Ecto neural progenitor cell (in vitro differentiated cells): ENCODE measurements at regions not wholly inside any gene's neighbourhood (a gene's known extent, or its start where the extent isn't known, plus 50 kb on each side); places are given as distances from the start of the nearest gene placed in this dataset.
"Not testable (repeated sequence)": the region's sequence is repeated elsewhere in the genome, so short reads cannot be mapped to it uniquely, and the experiment has no call there.

Experiments used
- DNase-seq: peaks from one replicate; pipeline ENCODE4 v3.0.0-alpha.2; 2018; ENCODE audit warnings: low spot score

DNA sequence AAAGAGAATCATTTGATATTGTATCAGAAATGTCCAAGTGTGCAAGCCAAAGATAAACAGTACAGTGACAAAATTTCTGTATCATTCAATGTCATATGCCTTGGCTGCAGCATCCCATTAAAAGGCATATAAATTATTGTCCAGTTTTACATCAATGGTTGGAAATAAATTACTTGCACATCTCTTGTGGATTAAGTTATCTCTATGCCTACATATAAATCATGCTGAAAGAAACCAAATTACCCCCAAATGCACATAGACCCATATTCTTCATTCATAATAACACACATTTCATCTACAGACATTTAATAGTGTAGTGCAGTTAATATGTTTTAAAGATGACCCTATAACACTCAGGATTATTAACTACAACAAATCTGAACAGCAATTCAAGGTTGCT lies 1415.7 kb upstream of the PCDH9 start:
- no peak for DNase-seq

DNA sequence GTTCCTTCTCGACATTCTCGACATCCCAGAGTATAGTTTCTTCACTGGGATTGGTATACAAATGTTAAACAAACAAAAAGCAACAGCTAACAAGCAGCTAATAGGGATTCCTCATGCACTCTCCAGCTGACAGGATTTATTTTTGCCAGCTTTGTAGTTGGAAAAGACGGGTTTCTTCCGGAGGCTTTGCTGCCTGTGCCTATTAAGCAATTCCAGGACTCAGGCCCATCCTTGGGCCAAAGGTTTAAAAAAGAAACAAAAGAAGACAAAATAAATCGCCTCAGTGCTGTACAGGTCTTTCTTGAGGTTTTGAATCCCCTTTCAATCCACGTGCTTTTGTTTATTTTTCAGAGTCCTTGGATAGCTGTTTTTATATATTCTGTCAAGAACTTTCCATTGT lies 1414.5 kb upstream of the PCDH9 start:
- DNase-seq, result no peak

DNA sequence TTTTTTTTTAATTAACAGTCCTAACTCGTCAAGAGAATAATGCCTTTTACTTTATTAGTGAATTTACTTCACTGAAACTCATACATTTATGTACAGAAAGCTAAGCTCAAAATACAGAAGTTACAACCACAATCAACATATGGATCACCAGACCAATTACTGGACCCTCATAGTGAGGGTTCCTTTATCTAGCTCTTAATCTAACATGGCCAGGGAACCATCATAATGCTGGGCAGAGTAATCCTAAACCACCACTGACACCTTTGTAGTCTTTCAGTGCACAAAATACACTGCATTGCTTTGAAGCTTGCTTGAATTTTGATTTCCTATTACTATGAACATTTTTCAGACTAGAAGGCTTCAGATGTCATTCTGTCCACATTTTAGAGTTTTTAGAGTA lies 1406.6 kb upstream of the PCDH9 start:
- no peak for DNase-seq

DNA sequence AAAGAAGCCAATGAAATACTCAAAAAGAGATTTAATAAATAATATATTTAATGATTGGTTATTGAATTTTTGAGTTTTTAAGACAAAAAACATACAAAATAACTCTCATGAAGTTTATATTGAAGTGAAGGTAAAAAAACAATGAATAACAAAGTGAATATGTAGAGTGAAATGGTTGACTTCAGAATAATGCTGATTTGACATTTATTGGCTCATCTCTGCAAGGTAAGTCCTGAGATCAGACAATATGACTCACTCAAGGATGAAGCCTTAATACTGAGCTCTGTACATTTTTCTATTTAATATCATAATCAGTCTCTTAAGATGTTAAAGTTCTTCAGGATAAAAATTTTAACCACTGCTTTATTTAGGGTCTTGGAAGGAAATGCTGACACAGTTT lies 1398.9 kb upstream of the PCDH9 start:
- no peak for DNase-seq

DNA sequence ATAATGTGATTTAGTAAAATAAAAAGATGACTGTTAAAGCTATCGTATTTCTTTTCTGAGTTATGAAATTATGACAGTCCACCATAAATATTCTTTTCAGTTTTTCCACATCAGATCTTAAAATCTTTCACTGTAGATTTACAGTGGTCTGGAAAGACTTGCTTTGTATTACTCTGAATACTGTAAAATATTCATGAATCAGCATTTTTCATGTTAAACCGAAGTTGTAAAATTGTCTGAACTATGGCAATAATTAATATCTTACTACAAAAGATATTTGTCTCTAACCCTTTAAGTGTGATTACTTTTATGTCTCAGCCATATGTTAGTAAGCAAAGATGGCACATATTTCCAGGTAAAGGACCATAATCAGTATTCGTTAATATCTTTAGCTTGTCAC lies 1397.2 kb upstream of the PCDH9 start:
- no peak for DNase-seq

DNA sequence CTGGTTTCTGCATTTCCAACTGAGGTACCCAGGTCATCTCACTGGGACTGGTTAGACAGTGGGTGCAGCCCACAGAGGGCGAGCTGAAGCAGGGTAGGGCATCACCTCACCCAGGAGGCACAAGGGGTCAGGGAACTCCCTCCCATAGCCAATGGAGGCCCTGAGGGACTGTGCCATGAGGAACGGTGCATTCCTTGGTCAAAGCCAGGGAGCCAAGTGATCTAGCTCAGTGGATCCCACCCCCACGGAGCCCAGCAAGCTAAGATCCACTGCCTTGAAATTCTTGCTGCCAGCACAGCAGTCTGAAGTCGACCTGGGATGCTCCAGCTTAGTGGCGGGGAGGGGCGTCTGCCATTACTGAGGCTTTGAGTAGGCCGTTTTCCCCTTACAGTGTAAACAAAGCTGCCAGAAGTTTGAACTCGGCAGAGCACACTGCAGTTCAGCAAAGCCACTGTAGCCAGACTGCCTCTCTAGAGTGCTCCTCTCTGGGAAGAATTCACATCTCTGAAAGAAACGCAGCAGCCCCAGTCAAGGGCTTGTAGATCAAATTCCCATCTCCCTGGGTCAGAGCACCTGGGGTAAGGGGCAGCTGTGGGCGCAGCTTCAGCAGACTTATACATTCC lies 1386.6 kb upstream of the PCDH9 start:
- DNase-seq, result no peak

DNA sequence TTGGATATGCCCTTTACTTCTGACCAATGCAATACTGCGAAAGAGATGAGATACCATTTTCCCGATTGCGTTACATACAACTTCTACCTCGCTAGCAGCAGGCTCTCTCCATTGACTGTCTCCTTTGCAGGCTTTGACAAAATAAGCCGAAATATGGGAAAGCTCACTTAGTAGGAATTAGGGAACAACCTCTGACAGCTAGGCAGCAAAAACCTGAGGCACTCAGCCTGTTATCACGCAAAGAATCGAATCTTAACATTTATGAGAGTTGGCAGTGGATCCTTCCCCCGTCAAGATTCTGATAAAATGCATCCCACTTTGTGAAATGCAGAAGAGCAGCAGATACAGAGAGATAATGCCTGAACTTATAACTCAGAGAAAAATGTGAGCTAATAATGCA lies 1379.5 kb upstream of the PCDH9 start:
- no peak for DNase-seq

DNA sequence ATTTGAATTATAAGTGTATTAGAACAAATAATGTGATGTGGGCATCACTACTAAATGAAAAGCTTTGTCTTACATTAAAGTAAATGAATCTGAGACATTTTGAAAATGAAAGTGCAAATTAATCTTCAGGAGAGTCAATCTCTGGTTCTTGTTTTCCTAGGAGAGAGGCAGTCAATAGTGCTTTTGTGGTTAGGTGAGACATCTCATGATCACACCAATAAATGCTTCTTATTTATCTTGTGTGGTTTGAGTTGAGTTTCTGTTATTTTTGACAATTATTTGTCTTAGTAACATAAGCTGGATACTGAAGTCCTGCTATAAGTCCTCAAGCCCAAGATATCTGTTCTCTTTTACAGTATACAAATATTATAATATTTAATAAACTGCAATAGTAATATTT lies 1378.0 kb upstream of the PCDH9 start:
- no peak for DNase-seq

DNA sequence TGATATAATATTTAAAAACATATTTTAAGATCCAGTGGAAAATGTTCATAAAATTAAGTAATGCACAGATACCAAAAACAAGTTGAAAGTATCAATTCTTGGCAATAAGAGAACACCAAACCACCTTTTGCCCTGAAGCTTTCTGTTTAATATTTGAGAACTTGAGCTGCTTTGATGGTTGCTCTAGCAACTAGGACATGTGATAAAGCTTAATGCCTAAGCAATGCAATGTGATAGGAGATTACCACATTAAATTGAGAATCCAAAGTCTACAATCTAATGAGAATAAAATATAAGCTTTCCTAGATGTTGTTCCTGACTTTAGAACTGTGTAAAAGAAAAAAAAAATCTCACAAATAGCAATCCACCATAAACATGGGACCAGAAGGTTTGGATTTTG lies 1367.5 kb upstream of the PCDH9 start:
- DNase-seq, result no peak

DNA sequence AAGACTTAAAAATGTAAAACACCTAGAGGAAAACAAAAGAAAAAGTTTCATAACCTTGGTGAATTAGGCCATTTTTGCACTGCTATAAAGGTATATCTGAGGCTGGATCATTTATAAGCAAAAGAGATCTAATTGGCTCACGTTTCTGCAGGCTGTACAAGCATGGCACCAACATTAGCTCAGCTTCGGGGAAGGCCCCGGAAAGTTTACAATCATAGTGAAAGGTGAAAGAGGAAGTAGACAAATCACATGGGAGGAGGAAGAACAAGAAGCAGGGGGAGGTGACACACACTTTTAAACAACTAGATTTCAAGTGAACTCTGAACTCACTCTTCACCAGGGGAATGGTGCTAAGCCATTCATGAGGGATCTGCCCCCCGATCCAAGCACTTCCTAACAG lies 1358.5 kb upstream of the PCDH9 start:
- DNase-seq, result no peak

DNA sequence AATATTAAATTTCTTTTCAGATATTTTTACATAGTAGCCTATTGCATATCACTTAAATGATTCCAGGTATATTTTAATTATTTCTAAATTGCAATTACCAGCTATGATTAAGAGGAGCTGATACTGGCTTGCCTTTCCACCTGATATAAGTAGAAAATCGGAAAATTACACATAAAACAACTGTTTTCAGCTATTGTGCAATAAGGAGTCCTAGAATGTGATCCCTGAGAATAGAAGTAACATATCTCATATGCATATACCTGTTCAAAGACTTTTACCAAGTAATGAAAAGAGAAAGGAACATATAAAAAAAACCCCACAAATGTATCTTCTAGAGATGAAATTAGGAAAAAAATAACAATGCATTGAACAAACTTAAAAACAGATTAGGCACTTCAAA lies 1354.6 kb upstream of the PCDH9 start:
- no peak for DNase-seq

DNA sequence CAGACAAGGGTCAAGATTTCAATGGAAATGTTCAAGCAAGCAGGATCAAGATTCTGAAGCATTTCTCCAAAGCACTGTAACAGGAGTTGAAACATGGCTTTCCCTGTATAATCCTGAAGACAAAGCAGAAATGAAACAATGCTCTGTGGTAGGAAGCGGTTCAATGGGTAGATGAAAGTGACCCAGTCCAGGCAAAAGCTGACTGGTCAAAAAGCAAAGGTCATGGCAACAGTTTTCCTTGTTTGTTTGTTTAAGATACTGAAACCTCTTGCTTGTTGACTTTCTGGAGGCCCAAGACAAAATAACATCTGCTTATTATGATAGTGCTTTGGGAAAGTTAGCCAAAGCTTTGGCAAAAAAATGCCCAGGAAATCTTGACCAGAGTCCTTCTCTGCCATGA lies 1343.9 kb upstream of the PCDH9 start:
- no peak for DNase-seq

DNA sequence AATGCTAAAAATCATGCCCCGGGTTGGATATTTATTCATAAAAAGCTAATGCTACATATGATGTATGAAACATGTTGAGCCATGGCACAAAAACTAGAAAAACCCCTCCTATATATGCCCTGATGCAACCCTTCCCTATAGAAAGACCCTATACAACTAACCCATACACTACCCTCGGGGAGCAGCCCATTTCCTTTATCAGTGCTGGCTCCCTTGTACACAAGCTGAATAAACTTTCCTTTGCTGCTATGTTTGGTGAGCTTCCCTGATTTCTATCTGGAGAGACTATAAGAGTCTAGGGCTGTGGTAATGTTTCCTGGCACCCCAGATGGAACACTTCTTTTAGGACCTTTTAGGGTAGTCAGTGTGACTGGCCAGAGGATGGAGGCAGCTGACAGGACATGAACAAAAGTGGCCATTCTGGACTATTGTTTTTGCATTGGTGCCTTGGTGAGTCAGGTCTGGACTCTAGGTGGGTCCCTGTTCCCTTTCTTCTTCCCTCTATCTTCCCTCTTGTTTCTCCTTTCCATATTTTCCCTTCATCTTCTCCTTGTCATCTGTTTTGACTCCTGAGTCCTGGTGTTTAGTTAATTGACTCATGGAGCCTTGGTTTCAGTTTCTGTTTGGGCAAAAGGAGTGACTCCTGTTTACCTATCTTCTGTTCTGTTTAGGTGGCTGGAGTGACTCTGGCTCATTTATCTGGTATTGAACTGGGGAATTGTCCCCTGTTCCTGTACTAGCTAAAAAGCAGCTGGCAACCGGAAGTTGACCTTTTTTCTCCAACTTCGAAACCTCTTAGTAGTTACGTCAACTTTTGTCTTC lies 1321.8 kb upstream of the PCDH9 start:
- DNase-seq, result no peak

DNA sequence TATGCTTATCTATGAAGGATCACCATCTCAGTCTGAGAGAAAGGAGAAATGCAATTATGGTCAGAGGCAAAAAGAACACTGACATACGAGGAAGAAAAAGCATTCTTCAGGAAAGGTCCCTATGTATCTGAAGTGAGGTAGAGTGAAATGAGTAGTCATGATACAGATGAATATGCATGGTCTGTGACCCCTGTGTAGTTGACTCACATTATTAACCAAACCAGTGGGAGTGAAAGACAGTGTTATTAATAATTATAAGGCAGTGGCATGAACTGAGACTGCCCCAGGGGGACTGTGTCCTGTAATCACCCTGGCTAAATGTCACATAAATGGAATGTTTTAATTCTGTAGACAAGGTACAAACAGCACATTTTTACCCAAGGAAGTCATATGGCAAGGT lies 1320.2 kb upstream of the PCDH9 start:
- DNase-seq, result no peak

DNA sequence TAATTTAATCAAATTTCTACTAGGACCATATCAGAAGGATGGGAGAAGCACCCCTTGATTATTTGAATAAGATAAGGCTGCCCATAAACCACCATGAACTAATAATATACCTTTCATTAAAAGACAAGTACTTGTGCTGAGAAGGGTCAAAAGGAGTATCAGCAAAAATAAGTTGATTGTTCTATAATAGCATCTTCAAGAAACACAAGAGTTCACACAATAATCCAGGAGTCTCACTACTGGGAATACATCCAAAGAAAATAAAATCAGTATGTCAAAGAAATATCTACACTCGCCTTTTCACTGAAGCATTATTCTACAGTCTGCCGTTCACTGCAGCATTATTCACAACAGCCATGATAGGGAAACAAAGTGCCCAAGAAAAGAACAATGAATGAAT lies 1310.1 kb upstream of the PCDH9 start:
- DNase-seq, result no peak

DNA sequence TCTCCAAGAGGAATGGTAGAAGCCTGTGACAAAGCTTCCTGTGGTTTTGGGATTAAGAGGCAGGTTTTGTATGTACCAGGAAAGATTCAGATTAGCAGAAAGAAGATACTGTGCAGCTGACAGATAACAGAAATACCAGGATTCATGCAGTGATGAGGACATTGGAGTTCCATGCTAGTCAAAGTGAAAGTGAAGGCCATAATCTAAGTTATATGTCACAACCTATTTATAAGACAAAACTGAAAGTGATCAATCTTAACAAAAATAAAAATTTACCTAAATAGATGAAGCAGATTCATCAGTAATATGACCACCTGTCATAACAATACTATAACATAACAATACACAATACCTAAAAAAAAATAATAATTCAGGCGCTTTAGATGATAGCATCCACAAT lies 1305.2 kb upstream of the PCDH9 start:
- DNase-seq, result no peak

DNA sequence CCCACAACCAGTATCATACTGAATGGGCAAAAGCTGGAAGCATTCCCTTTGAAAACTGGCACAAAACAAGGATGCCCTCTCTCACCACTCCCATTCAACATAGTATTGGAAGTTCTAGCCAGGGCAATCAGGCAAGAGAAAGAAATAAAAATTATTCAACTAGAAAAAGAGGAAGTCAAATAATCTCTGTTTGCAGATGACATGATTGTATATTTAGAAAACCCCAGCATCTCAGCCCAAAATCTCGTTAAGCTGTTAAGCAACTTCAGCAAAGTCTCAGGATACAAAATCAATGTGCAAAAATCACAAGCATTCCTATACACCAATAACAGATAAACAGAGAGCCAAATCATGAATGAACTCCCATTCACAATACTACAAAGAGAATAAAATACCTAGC lies 1297.0 kb upstream of the PCDH9 start:
- DNase-seq, result not testable (repeated sequence)

DNA sequence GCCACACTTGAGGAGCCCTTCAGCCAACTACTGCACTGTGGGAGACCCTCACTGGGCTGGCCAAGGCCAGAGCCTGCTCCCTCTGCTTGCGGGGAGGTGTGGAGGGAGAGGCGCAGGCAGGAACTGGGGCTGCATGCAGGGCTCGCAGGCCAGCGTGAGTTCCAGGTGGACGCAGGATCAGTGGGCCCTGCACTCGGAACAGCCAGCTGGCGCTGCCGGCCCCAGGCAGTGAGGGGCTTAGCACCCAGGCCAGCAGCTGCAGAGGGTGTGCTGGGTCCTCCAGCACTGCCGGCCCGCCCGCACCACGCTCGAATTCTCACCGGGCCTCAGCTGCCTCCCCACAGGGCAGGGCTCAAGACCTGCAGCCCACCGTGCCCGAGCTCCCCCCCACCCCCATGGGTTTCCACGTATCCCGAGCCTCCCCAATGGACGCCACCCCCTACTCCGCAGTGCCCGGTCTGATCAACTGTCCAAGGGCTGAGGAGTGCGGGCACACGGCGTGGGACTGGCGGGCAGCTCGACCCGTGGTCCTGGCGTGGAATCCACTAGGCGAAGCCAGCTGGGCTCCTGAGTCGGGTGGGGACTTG lies 1293.8 kb upstream of the PCDH9 start:
- DNase-seq, result no peak

DNA sequence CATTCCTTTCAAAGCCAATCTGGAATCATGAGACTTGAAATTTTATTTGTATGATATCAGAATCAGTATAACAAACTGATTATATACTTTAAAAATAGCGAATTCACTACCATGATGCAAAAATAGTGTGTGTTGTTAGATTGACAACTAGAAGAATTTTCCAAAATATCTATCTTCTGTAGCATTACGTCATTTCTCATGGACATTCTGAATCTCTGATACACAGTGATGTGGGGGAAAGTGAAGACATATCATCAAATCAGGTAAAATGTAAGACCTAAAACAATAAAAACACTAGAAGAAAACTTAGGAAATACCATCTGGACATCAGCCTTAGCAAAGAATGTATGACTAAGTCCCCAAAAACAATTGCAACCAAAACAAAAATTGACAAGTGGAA lies 1292.0 kb upstream of the PCDH9 start:
- DNase-seq, result no peak

DNA sequence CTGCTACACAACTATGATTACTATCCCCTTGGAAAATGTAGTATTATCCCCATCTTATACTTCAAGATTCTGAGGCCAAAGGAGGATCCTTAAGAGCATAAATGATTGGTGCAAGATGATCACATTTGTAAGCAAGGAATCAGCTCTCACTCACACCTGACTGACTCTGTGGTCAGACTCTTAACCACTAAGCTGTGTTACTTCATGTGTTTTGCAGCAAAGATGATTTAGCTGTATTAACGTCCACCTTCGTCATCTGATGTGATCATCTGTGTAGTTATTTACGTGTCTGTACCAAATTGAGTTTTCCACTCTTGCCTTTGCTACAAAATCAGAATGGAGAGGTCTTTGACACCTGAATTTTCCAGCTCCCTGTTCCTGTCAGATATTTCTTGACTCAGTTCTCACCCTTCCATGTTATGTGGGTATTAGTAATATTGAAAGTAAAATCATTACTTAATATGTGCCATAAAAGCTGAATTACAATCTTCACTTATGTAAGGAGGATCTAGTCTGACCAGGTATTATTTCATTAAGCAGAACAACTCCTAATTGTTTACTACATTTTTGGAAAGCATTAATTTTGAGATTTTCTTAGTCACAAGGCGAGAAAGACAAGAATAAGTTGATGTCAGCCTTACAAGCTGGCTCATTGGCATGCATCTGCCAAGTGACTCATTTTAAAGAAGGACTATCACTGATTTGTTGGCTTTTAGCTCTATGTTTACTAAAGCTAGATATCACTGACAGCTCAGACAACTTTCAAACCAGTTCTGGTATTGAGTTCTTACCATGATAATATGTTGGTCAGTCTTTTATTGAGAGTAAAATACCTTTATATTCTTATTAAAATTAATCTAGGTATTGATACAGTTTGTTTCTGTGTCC lies 1279.8 kb upstream of the PCDH9 start:
- no peak for DNase-seq

DNA sequence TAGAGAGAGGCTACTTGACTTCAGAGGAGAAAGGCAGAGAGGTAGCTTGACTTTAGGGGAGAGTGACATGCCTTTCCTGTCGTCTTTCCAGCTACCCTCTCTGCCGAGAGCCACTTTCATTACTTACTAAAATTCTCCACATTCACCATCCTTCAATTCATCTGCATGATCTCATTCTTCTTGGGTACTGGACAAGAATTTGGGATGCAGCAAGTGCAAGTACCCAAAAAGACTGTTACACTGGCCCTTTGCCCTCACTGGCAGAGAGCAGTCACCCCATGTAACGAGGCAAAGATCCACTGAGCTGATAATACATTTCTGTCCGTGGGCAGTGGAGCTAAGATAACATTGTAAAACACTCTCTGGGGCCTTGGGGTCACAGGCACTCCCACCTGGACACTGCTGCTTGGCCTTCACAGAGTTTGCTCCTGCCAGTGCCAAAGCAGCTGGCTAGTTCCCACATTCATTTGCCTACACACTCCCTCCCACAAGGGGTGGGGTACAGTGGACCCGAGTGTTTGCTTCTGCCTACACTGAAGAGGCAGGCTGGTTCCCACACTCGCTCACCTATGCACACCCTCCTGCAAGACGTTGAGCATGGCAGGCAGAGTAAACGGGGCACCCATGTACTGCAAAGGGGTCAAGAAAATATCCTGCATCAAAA lies 1276.9 kb upstream of the PCDH9 start:
- no peak for DNase-seq

DNA sequence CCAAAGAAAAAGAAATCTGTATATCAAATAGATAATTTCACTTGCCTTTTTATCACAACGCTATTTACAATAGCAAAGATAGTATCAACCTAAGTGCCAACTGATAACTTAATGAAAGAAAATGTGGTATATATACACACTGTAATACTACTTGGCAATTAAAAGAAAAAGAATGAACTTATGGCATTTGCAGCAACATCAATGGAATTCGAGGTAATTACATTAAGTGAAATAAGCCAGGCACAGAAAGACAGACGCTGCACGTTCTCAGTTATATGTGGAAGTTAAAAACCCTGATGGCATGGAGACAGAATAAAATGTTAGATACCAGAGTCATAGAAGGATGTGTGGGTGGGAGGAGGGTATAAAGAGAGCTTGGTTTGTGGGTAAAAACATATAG lies 1260.5 kb upstream of the PCDH9 start:
- DNase-seq, result no peak
